GM12874 (cell line): ENCODE measurements at regions not wholly inside any gene's neighbourhood (a gene's known extent, or its start where the extent isn't known, plus 50 kb on each side); places are given as distances from the start of the nearest gene placed in this dataset.

Source experiments
- TF ChIP-seq, protein P1 (sequence below): IDR thresholded peaks from 2 replicates; pipeline ENCODE4 v1.5.1; 2011; ENCODE audit warnings: low read depth, mild to moderate bottlenecking, control low read depth, low read length, moderate library complexity; ENCODE audit not compliant: insufficient read depth

DNA sequence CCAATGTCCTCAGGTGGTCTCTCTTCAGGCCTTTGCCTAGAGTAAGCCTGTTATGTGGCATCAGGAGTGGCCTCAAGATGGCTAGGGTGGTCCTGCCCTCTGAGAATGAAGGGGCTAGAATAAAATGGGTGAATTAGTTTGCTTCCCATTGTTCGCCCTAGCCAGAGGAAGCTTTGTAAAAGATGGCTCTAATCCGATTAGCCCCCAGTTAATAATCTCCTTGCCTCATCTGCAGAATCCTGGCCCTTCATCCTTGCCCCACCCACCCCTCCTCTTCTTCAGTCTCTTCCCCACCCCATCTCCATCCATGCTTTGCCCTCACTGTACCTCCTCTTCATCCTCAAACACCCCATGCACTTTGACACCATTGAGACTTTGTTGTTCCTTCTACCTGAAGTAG lies 57.4 kb upstream of the LGALSL start:
- TF ChIP-seq, protein P1, sequence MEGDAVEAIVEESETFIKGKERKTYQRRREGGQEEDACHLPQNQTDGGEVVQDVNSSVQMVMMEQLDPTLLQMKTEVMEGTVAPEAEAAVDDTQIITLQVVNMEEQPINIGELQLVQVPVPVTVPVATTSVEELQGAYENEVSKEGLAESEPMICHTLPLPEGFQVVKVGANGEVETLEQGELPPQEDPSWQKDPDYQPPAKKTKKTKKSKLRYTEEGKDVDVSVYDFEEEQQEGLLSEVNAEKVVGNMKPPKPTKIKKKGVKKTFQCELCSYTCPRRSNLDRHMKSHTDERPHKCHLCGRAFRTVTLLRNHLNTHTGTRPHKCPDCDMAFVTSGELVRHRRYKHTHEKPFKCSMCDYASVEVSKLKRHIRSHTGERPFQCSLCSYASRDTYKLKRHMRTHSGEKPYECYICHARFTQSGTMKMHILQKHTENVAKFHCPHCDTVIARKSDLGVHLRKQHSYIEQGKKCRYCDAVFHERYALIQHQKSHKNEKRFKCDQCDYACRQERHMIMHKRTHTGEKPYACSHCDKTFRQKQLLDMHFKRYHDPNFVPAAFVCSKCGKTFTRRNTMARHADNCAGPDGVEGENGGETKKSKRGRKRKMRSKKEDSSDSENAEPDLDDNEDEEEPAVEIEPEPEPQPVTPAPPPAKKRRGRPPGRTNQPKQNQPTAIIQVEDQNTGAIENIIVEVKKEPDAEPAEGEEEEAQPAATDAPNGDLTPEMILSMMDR = no peak

DNA sequence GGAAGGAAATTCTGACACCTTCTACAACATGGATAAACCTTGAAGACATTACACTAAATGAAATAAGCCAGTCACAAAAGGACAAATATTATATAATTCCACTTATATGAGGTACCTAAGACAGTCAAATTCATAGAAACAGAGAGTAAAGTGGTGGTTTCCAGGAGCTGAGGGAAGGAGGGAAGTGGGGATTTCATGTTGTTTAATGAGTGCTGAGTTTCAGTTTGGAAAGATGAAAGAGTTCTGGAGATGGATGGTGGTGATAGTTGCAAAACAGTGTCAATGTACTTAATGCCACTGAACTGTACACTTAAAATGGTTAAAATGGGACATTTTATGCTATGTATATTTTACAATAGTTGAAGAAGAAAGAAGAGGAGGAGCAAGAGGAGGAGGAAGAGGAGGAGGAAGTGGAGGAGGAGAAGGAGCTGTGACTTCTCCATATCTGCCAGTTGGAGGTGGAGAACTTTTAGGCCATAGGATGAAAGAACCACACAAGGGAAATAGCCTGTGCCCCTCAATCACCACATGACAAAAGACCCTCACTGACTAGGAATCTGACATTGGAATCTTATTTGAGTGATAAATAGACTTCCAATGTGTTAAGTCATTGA lies 55.3 kb upstream of the LGALSL start:
- TF ChIP-seq, protein P1 = no peak

DNA sequence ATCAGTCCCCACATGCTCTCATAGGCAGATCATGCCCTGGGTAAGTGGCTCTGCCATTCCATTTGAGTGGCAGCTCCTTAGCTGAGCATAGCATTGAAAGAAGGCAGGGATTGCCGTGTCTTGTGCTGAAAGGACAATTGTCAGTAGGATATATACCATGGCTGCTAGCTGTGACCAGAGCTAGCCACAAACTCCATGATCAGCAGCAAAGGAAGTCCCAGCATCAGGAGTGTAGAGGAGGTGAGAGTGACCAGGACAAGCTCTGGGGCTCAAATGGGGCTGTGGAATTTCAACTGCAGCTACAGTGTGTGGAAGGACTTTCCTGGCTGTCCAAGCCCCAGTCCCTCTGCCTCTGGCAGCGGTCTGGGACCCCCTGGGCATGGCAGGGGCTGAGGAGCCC lies 54.4 kb upstream of the LGALSL start:
- TF ChIP-seq, protein P1 = no peak

DNA sequence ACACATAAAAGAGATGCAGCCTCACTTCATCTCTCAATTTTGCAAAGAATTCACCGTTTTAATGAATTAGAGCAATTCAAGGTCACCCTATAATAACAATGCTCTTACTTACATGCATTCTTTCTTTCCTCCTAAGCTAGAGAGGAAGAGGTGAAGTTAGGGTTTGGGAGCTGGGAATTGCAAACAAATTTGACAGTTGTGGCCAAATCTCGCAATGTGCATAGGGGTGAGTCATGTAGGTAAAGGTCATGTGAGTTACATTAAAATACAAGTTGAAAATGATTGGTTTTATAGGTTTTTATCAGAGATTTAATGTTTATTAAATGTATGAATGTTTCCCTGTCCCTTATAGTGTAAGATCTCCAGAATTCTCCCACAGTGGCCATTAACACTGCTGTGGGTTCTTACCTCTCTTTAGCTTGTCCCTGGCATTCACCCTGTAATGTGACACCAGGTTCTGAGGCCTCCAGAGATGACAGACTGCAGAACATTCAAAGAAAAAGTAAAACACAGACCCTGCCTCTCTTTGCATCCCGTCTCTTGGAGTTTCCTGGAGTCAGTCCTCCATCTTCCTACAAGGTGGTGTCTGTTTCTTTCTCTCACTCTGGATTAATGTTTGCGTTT lies 53.7 kb upstream of the LGALSL start:
- TF ChIP-seq, protein P1 = no peak

DNA sequence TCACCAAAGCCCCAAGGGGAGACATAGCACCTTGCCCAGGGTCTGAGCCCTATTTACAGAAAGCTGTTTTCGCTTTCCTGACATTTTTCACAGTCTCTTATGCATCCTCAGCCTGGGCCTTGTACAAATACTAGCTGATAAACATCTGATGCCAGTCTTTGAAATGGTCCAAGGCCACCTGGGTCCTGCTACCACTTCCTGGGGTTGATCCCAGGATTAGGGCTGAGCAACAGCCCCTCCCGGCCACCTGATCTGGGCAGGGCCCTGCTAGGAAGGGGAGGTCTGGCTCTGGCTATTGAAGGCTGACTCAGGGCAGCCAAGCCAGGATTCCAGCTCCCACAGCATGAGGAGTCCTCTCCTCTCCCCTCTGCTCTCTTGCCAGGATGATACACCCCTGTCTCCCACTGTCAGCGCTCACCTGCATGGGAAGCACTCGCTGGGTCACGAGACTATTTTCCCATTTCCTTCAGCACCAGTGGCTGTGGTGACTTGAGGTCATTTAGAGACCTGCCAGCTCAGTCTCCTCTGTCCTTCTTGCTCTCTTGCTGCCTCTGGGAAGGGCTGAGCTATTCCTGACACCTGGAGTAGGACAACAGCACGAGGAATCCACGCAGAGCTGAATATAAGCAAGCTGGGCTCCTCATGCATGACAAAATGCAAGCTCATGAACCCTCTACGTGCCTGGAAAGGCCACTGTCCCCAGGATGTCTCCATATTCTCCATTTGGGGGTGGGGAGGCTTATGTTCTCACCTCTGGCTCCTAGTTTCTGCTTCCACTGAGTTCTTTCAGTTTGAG lies 53.0 kb upstream of the LGALSL start:
- TF ChIP-seq, protein P1 = no peak

DNA sequence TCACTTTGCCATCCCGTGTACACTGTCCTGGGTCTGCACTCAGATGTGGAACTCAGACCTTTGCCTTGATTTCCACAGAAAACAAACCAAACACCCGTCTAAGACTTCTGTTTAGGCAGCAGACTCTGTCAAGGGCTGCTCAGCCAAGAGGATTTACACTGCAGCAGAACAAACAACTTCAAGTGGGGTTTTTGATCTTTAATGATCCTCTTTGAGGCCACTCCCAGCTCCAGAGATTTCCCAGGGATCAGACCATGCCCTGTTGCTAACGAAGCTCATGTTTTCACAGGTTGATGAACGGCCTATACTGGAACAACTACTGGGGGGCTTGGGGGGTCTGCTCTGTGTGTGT lies 52.5 kb upstream of the LGALSL start:
- TF ChIP-seq, protein P1 = no peak

DNA sequence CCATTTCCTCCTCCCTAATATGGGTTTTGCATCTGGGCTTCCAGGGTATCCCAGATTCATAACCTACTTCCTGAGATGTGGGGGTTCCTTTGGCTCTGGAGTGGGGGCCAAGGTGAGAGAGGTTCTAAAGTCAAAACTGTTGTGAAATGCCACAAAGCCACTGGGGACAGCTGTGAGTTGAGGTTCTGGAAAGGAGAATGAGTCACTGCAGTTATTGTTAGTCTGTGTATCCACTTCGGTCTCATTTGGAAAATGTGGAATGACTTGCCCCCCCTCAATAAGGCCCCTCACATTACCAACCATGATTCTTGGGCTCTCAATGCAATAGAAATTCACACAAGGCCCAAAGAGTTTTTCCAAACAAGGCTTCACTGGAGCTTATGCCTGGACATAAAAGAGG lies 51.1 kb upstream of the LGALSL start:
- TF ChIP-seq, protein P1 = no peak
